H1 (cell line): ENCODE measurements at regions not wholly inside any gene's neighbourhood (a gene's known extent, or its start where the extent isn't known, plus 50 kb on each side); places are given as distances from the start of the nearest gene placed in this dataset.

Experiments used
- CTCF ChIA-PET: fragments of 300-600 bp; sonication (Branson Sonifier 250); formaldehyde crosslinking; loops from one replicate; lab custom pipeline; 2021; ENCODE audit not compliant: partially characterized antibody; lab: Charles Lee
- POLR2A ChIA-PET: fragments of 300-600 bp; sonication (Branson Sonifier 250); formaldehyde crosslinking; loops from one replicate; lab custom pipeline; 2021; ENCODE audit warnings: inconsistent platforms; ENCODE audit not compliant: partially characterized antibody; lab: Charles Lee
- DNase-seq, 2 experiments: peaks; one replicate each; pipeline versions ENCODE4 v3.0.0 to v3.0.0-alpha.2; 2010 to 2022; ENCODE audit warnings: low spot score in 2 of 2, low read depth in 1 of 2, mixed read lengths in 1 of 2
- FAIRE-seq: peaks from 2 replicates; lab custom pipeline; 2011; peaks lifted over from hg19 to GRCh38; lab: Jason Lieb, UNC
- H2AFZ ChIP-seq: 2 replicates; pipeline ENCODE4 v1.8.1; 2012; ENCODE audit warnings: low read length, inconsistent platforms
- H2AK5ac ChIP-seq: 2 replicates; pipeline ENCODE4 v1.6.1; 2013; ENCODE audit warnings: low read depth, low read length
- H2BK120ac ChIP-seq: replicated peaks from 2 replicates; pipeline ENCODE3; 2013; ENCODE audit warnings: low read depth, low read length, inconsistent platforms
- H2BK12ac ChIP-seq: 2 replicates; pipeline ENCODE4 v1.6.1; 2013; ENCODE audit warnings: low read depth, low read length
- H2BK15ac ChIP-seq: 2 replicates; pipeline ENCODE4 v1.6.1; 2013; ENCODE audit warnings: low read length
- H2BK20ac ChIP-seq: 2 replicates; pipeline ENCODE4 v1.6.1; 2013; ENCODE audit warnings: low read length
- H2BK5ac ChIP-seq: 2 replicates; pipeline ENCODE4 v1.6.1; 2013; ENCODE audit warnings: low read depth, low read length
- H3K14ac ChIP-seq: 2 replicates; pipeline ENCODE4 v1.6.1; 2013; ENCODE audit warnings: inconsistent platforms; ENCODE audit not compliant: insufficient read length
- H3K18ac ChIP-seq: 2 replicates; pipeline ENCODE4 v1.6.1; 2013; ENCODE audit warnings: low read length; ENCODE audit errors: extremely low read depth
- H3K23ac ChIP-seq: 2 replicates; pipeline ENCODE4 v1.6.1; 2013; ENCODE audit warnings: inconsistent platforms; ENCODE audit not compliant: insufficient read length
- H3K23me2 ChIP-seq: 2 replicates; pipeline ENCODE4 v1.6.1; 2013; ENCODE audit warnings: low read depth, low read length
- H3K27ac ChIP-seq: 2 replicates; pipeline ENCODE4 v1.6.1; 2011; ENCODE audit warnings: low read depth, low read length, inconsistent platforms
- H3K27me3 ChIP-seq, 4 experiments: replicated peaks in 1 of 4; 1 replicate in 1 of 4; 2 replicates in 3 of 4; pipeline versions ENCODE4 v1.6.1 to v1.8.1; 2011 to 2013; ENCODE audit warnings: low read length in 3 of 4, mild to moderate bottlenecking in 3 of 4, inconsistent platforms in 2 of 4, mixed read lengths in 2 of 4, moderate library complexity in 1 of 4; ENCODE audit not compliant: control insufficient read depth in 3 of 4, insufficient read depth in 3 of 4; ENCODE audit errors: extremely low read depth in 1 of 4
- H3K36me3 ChIP-seq, 4 experiments: 2 replicates each; pipeline versions ENCODE4 v1.6.1 to v1.8.1; 2011 to 2013; ENCODE audit warnings: mild to moderate bottlenecking in 4 of 4, low read length in 3 of 4, moderate library complexity in 2 of 4, control low read depth in 1 of 4, inconsistent platforms in 1 of 4; ENCODE audit not compliant: insufficient read depth in 4 of 4, control insufficient read depth in 2 of 4
- H3K4ac ChIP-seq: replicated peaks from 2 replicates; pipeline ENCODE3; 2013; ENCODE audit warnings: low read length, low read depth, mixed read lengths, inconsistent platforms; ENCODE audit not compliant: insufficient read length
- H3K4me1 ChIP-seq, 4 experiments: replicated peaks in 1 of 4; 1 replicate in 1 of 4; 2 replicates in 3 of 4; pipeline versions ENCODE4 v1.6.1 to v1.8.1; 2011 to 2013; ENCODE audit warnings: low read length in 3 of 4, inconsistent platforms in 2 of 4, mixed read lengths in 1 of 4; ENCODE audit not compliant: insufficient read depth in 4 of 4, control insufficient read depth in 3 of 4
- H3K4me2 ChIP-seq, 2 experiments: 2 replicates each; pipeline versions ENCODE4 v1.6.1 to v1.8.1; 2011 to 2013; ENCODE audit warnings: low read depth in 2 of 2, low read length in 2 of 2, control low read depth in 1 of 2, inconsistent platforms in 1 of 2, mild to moderate bottlenecking in 1 of 2; ENCODE audit not compliant: insufficient read depth in 1 of 2
- H3K4me3 ChIP-seq, 4 experiments: fragments of 200-600, 300-600 bp in 1 of 4; sonication (generic), shearing (Covaris generic), sonication (Bioruptor Twin) in 1 of 4; 2 replicates each; pipeline versions ENCODE4 v1.5.1 to v1.8.1; 2011 to 2016; ENCODE audit warnings: low read length in 4 of 4, low read depth in 3 of 4, control low read depth in 2 of 4, inconsistent platforms in 2 of 4, mild to moderate bottlenecking in 2 of 4, mixed read lengths in 1 of 4, moderate library complexity in 1 of 4; ENCODE audit not compliant: insufficient read depth in 2 of 4; ENCODE audit errors: extremely low read depth in 1 of 4
- H3K56ac ChIP-seq: replicated peaks from 2 replicates; pipeline ENCODE3; 2013; ENCODE audit warnings: low read depth, mild to moderate bottlenecking, mixed read lengths, low read length, inconsistent platforms; ENCODE audit not compliant: insufficient read length
- H3K79me1 ChIP-seq: 2 replicates; pipeline ENCODE4 v1.6.1; 2013; ENCODE audit warnings: low read depth, low read length, control low read depth
- H3K79me2 ChIP-seq, 2 experiments: 2 replicates each; pipeline versions ENCODE4 v1.6.1 to v1.8.1; 2012 to 2013; ENCODE audit warnings: low read length in 2 of 2, mild to moderate bottlenecking in 2 of 2, inconsistent platforms in 1 of 2; ENCODE audit not compliant: insufficient read depth in 2 of 2, control insufficient read depth in 1 of 2
- H3K9ac ChIP-seq, 4 experiments: replicated peaks in 1 of 4; 1 replicate in 1 of 4; 2 replicates in 3 of 4; pipeline versions ENCODE4 v1.6.1 to v1.8.1; 2011 to 2013; ENCODE audit warnings: low read depth in 3 of 4, low read length in 3 of 4, control low read depth in 2 of 4, mild to moderate bottlenecking in 2 of 4, moderate library complexity in 2 of 4, inconsistent platforms in 1 of 4; ENCODE audit errors: extremely low read depth in 1 of 4
- H3K9me3 ChIP-seq, 2 experiments: 2 replicates each; pipeline versions ENCODE4 v1.6.1 to v1.8.1; 2012 to 2013; ENCODE audit warnings: mild to moderate bottlenecking in 2 of 2, moderate library complexity in 2 of 2, control low read depth in 1 of 2, inconsistent platforms in 1 of 2, low read depth in 1 of 2, low read length in 1 of 2, mixed read lengths in 1 of 2; ENCODE audit not compliant: insufficient read depth in 2 of 2
- H4K20me1 ChIP-seq, 2 experiments: replicated peaks in 1 of 2; 2 replicates each; pipeline versions ENCODE3 to v1.8.1; 2011 to 2013; ENCODE audit warnings: inconsistent platforms in 2 of 2, low read length in 2 of 2, mild to moderate bottlenecking in 1 of 2; ENCODE audit not compliant: insufficient read depth in 2 of 2, control insufficient read depth in 1 of 2
- H4K5ac ChIP-seq: 2 replicates; pipeline ENCODE4 v1.6.1; 2013; ENCODE audit warnings: low read length, low read depth, mixed read lengths, inconsistent platforms; ENCODE audit not compliant: insufficient read length
- H4K8ac ChIP-seq: 2 replicates; pipeline ENCODE4 v1.8.0; 2013; ENCODE audit warnings: mild to moderate bottlenecking, moderate library complexity, low read length, inconsistent platforms; ENCODE audit not compliant: insufficient read depth; ENCODE audit errors: extremely low read depth
- H4K91ac ChIP-seq: replicated peaks from 2 replicates; pipeline ENCODE3; 2013; ENCODE audit warnings: low read length, mixed read lengths, inconsistent platforms; ENCODE audit not compliant: insufficient read length
- BCL11A ChIP-seq, 2 experiments: IDR thresholded peaks; one replicate each; pipeline ENCODE4 v1.6.1; 2011; ENCODE audit warnings: low read depth in 2 of 2, low read length in 2 of 2, mild to moderate bottlenecking in 2 of 2
- CHD2 ChIP-seq: IDR thresholded peaks from 2 replicates; pipeline ENCODE4 v1.6.1; 2012; ENCODE audit warnings: low read length, improper control_type of control experiment
- GTF2F1 ChIP-seq: IDR thresholded peaks from 2 replicates; pipeline ENCODE4 v1.6.1; 2012; ENCODE audit warnings: low read depth, low read length, improper control_type of control experiment, borderline replicate concordance
- NRF1 ChIP-seq: IDR thresholded peaks from 2 replicates; pipeline ENCODE4 v1.6.1; 2011; ENCODE audit warnings: mild to moderate bottlenecking, low read depth, low read length, improper control_type of control experiment
- POU5F1 ChIP-seq: IDR thresholded peaks from 2 replicates; pipeline ENCODE4 v1.6.1; 2011; ENCODE audit warnings: low read depth, mild to moderate bottlenecking, low read length, moderate library complexity
- RXRA ChIP-seq: IDR thresholded peaks from 2 replicates; pipeline ENCODE4 v1.6.1; 2011; ENCODE audit warnings: low read depth, mild to moderate bottlenecking, low read length, moderate library complexity; ENCODE audit not compliant: insufficient read depth
- SRF ChIP-seq: IDR thresholded peaks from 2 replicates; pipeline ENCODE4 v1.6.1; 2011; ENCODE audit warnings: mild to moderate bottlenecking, low read depth, low read length, moderate library complexity
- WGBS, 2 experiments: shearing (Covaris generic) in 1 of 2; methylation state at CpG; one replicate each; pipeline versions ENCODE4 v1.1.6 to v1.1.7; 2013 to 2015; ENCODE audit warnings: low lambda C conversion rate in 2 of 2, mixed read lengths in 2 of 2, inconsistent platforms in 1 of 2, low coverage in 1 of 2, missing lambda C conversion rate in 1 of 2; ENCODE audit not compliant: insufficient replicate concordance in 2 of 2, insufficient coverage in 1 of 2, insufficient read length in 1 of 2; ENCODE audit errors: extremely low coverage in 1 of 2, missing lambda C conversion rate in 1 of 2; 5-methylcytosine and 5-hydroxymethylcytosine counted together
- TF ChIP-seq, protein P1 (sequence below): IDR thresholded peaks from 2 replicates; pipeline ENCODE4 v1.6.1; 2011; ENCODE audit warnings: low read depth, mild to moderate bottlenecking, low read length; ENCODE audit not compliant: insufficient read depth
- TF ChIP-seq, protein P2 (sequence below), 3 experiments: IDR thresholded peaks; 1 replicate in 2 of 3; 2 replicates in 1 of 3; pipeline versions ENCODE4 v1.5.1 to v1.6.1; 2011; ENCODE audit warnings: low read length in 3 of 3, mild to moderate bottlenecking in 3 of 3, inconsistent platforms in 2 of 3, low read depth in 1 of 3, moderate library complexity in 1 of 3; ENCODE audit not compliant: insufficient read depth in 1 of 3; ENCODE audit errors: control extremely low read depth in 1 of 3
- TF ChIP-seq, protein P3 (sequence below): IDR thresholded peaks from 2 replicates; pipeline ENCODE4 v1.6.1; 2011; ENCODE audit warnings: low read length, improper control_type of control experiment

DNA sequence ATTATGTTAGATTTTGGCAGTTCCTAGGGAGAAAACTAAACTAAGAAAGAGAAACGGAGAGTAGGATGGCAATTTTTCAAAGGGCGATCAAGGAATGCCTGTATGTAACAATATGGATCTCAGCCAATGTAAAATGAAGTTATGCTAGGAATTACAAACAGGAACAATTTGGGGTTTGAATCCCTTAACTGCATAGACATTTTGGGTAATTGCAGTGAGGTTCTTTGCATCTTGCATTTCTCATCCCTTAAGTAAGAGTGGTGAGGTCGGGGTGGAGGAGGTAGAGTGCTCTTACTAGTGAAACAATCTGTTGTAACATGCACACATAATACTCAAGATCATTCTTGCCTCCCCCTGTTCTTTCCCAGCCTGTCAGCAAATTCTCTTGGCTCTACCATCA lies 137.6 kb downstream of the NPR3 start:
- H3K4me2 ChIP-seq = no peak overlapping the region
- peaks cover 0 to 4% (median 0%) of the 10 kb centered on the region in 4 experiments; a peak in 2 of 7 replicates for H3K4me1 ChIP-seq
- H4K91ac ChIP-seq = no peak overlapping the region
- TF ChIP-seq, protein P1, sequence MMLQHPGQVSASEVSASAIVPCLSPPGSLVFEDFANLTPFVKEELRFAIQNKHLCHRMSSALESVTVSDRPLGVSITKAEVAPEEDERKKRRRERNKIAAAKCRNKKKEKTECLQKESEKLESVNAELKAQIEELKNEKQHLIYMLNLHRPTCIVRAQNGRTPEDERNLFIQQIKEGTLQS = no peak
- TF ChIP-seq BCL11A (IDR thresholded peaks at IDR 0.05; ENCODE audit: low read depth in 2 of 2, low read length in 2 of 2) (no peak), RXRA (no peak), GTF2F1 (no peak), POU5F1 (no peak), CHD2 (no peak), SRF (no peak), NRF1 (no peak)
- TF ChIP-seq, protein P2, sequence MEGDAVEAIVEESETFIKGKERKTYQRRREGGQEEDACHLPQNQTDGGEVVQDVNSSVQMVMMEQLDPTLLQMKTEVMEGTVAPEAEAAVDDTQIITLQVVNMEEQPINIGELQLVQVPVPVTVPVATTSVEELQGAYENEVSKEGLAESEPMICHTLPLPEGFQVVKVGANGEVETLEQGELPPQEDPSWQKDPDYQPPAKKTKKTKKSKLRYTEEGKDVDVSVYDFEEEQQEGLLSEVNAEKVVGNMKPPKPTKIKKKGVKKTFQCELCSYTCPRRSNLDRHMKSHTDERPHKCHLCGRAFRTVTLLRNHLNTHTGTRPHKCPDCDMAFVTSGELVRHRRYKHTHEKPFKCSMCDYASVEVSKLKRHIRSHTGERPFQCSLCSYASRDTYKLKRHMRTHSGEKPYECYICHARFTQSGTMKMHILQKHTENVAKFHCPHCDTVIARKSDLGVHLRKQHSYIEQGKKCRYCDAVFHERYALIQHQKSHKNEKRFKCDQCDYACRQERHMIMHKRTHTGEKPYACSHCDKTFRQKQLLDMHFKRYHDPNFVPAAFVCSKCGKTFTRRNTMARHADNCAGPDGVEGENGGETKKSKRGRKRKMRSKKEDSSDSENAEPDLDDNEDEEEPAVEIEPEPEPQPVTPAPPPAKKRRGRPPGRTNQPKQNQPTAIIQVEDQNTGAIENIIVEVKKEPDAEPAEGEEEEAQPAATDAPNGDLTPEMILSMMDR (IDR thresholded peaks at IDR 0.05; ENCODE audit: control extremely low read depth in 1 of 3, insufficient read depth in 1 of 3, low read depth in 1 of 3, low read length in 3 of 3) = no peak
- TF ChIP-seq, protein P3, sequence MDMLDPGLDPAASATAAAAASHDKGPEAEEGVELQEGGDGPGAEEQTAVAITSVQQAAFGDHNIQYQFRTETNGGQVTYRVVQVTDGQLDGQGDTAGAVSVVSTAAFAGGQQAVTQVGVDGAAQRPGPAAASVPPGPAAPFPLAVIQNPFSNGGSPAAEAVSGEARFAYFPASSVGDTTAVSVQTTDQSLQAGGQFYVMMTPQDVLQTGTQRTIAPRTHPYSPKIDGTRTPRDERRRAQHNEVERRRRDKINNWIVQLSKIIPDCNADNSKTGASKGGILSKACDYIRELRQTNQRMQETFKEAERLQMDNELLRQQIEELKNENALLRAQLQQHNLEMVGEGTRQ = no peak

More for the DNA sequence above, 137.6 kb downstream of the NPR3 start:
- H3K9me3 ChIP-seq = no peaks in the 10 kb centered on the region
- no peak overlapping the region for H2BK5ac ChIP-seq
- ChIA-PET CTCF (no interaction called here), POLR2A (no interaction called here)
- H2BK20ac ChIP-seq = no peak overlapping the region
- no peak overlapping the region for H3K14ac ChIP-seq
- no peaks in the 10 kb centered on the region for H3K79me1 ChIP-seq
- H2BK15ac ChIP-seq = no peak overlapping the region
- no peak overlapping the region for H2BK12ac ChIP-seq
- no peak overlapping the region for H3K27ac ChIP-seq
- H3K27me3 ChIP-seq = peaks cover 0 to 1% (median 0%) of the 10 kb centered on the region in 4 experiments; a peak in 2 of 7 replicates
- FAIRE-seq = no peak
- no peaks in the 10 kb centered on the region for H3K36me3 ChIP-seq
- no peaks in the 10 kb centered on the region for H3K79me2 ChIP-seq
- no peak overlapping the region for H2AK5ac ChIP-seq
- H4K5ac ChIP-seq = no peak overlapping the region
- H3K56ac ChIP-seq = no peak overlapping the region
- H3K18ac ChIP-seq = no peak overlapping the region
- no peaks in the 10 kb centered on the region for H4K20me1 ChIP-seq
- no peak overlapping the region for H2AFZ ChIP-seq
- 91% methylated on average over 3 of the region's 3 CpGs; no CpG with 5 or more reads in 1 of the 2 experiments for WGBS, 2 experiments
- H2BK120ac ChIP-seq = no peak overlapping the region
- H3K23me2 ChIP-seq = no peaks in the 10 kb centered on the region; the same call in 1 of the 2 replicates
- H3K9ac ChIP-seq = no peak overlapping the region
- no peak overlapping the region for H3K23ac ChIP-seq
- H3K4me3 ChIP-seq = no peak overlapping the region
- no peak for DNase-seq
- no peak overlapping the region for H3K4ac ChIP-seq
- H4K8ac ChIP-seq = no peak overlapping the region
